ENCODE measurements at regions not wholly inside any gene's neighbourhood (a gene's known extent, or its start where the extent isn't known, plus 50 kb on each side); places are given as distances from the start of the nearest gene placed in this dataset.
A peak's percentile ranks its signal among the peaks of the same experiment; 100 is the strongest.

GRCh38 chr4:179858221-179858620, 2385.0 kb upstream of the TENM3 start:
- intact Hi-C loops (cut with DNase I): no loop called here
- Histone ChIP-seq H3K4me3 (replicated peaks in 1 of 3) (no peak overlapping the region), H3K4me1 (no peaks in the 10 kb centered on the region), H3K27me3 (no peaks in the 10 kb centered on the region), H3K9me3 (no peaks in the 10 kb centered on the region), H3K27ac (no peak overlapping the region), H3K36me3 (no peaks in the 10 kb centered on the region)
- DNase-seq: no peak
- 90 to 91% methylated on average over 4 of the region's 4 CpGs for WGBS, 2 donors
- no peak for TF ChIP-seq POLR2A (IDR thresholded peaks at IDR 0.05)
- no peak for TF ChIP-seq CTCF (IDR thresholded peaks at IDR 0.05)

GRCh38 chr4:179867300-179867878, 2375.8 kb upstream of the TENM3 start:
- Histone ChIP-seq H3K27ac (no peak overlapping the region), H3K4me1 (no peaks in the 10 kb centered on the region), H3K36me3 (no peaks in the 10 kb centered on the region), H3K27me3 (no peaks in the 10 kb centered on the region), H3K9me3 (no peaks in the 10 kb centered on the region), H3K4me3 (replicated peaks in 1 of 3) (no peak overlapping the region)
- TF ChIP-seq POLR2A (IDR thresholded peaks at IDR 0.05): no peak
- TF ChIP-seq CTCF (IDR thresholded peaks at IDR 0.05): peak in 3 of 6 experiments; percentile 24 to 67 (median 44)
- DNase-seq: peak; percentile 37 to 52
- 13 to 21% methylated on average over 6 of the region's 6 CpGs for WGBS, 2 donors
- intact Hi-C loops (cut with DNase I): no loop called here

GRCh38 chr4:179871726-179872125, 2371.5 kb upstream of the TENM3 start:
- 82 to 86% methylated on average over 1 of the region's 1 CpG for WGBS, 2 donors
- TF ChIP-seq POLR2A (IDR thresholded peaks at IDR 0.05): no peak
- TF ChIP-seq CTCF (IDR thresholded peaks at IDR 0.05): no peak
- intact Hi-C loops (cut with DNase I): no loop called here
- no peaks in the 10 kb centered on the region for H3K4me1 ChIP-seq
- H3K27me3 ChIP-seq: no peaks in the 10 kb centered on the region
- H3K27ac ChIP-seq: no peak overlapping the region
- H3K9me3 ChIP-seq: no peaks in the 10 kb centered on the region
- no peak overlapping the region for H3K4me3 ChIP-seq (replicated peaks in 1 of 3)
- H3K36me3 ChIP-seq: no peaks in the 10 kb centered on the region
- no peak for DNase-seq

- Histone ChIP-seq H3K9me3 (no peaks in the 10 kb centered on the region), H3K27me3 (no peaks in the 10 kb centered on the region), H3K27ac (no peak overlapping the region), H3K4me3 (replicated peaks in 1 of 3) (no peak overlapping the region), H3K36me3 (no peaks in the 10 kb centered on the region), H3K4me1 (no peaks in the 10 kb centered on the region)
- whole genome bisulfite sequencing, 2 donors: 66 to 67% methylated on average over 3 of the region's 3 CpGs
- intact Hi-C loops (cut with DNase I): no loop called here
- TF ChIP-seq POLR2A (IDR thresholded peaks at IDR 0.05) (no peak), CTCF (IDR thresholded peaks at IDR 0.05) (no peak)
- no peak for DNase-seq
Observed at GRCh38 chr4:179872755-179873154, 2370.4 kb upstream of the TENM3 start.

- H3K36me3 ChIP-seq: no peaks in the 10 kb centered on the region
- no peak overlapping the region for H3K27ac ChIP-seq
- H3K4me1 ChIP-seq: no peaks in the 10 kb centered on the region
- WGBS, 2 donors: 51 to 54% methylated on average over 3 of the region's 3 CpGs
- no peaks in the 10 kb centered on the region for H3K9me3 ChIP-seq
- DNase-seq: no peak
- H3K4me3 ChIP-seq (replicated peaks in 1 of 3): no peak overlapping the region
- no peak for TF ChIP-seq POLR2A (IDR thresholded peaks at IDR 0.05)
- TF ChIP-seq CTCF (IDR thresholded peaks at IDR 0.05): no peak
- intact Hi-C loops (cut with DNase I): no loop called here
- H3K27me3 ChIP-seq: no peaks in the 10 kb centered on the region
Observed at GRCh38 chr4:179880756-179881155, 2362.4 kb upstream of the TENM3 start.
